BJ (cell line): ENCODE measurements at regions not wholly inside any gene's neighbourhood (a gene's known extent, or its start where the extent isn't known, plus 50 kb on each side); places are given as distances from the start of the nearest gene placed in this dataset. TPM values are rescaled to one million over a fixed set of nuclear protein-coding genes. Genes with fewer than 3 reads are reported as not detected.

Source experiments
- CTCF ChIA-PET: fragments of 350-600 bp; formaldehyde crosslinking; extraction: SDS; loops from one replicate; lab custom pipeline; 2021; ENCODE audit warnings: antibody characterized with exemption, inconsistent platforms; lab: Yijun Ruan, JAX
- POLR2A ChIA-PET: fragments of 300-600 bp; sonication (Branson Sonifier 250); formaldehyde crosslinking; extraction: SDS; loops from one replicate; lab custom pipeline; 2021; ENCODE audit warnings: antibody characterized with exemption; lab: Charles Lee
- DNase-seq: peaks from one replicate; pipeline ENCODE4 v3.0.0-alpha.2; 2011; ENCODE audit warnings: low read depth
- H3K27me3 ChIP-seq: 2 replicates; pipeline ENCODE4 v1.6.0; 2011; ENCODE audit warnings: low read length; ENCODE audit not compliant: control insufficient read depth, insufficient read depth
- H3K36me3 ChIP-seq: 2 replicates; pipeline ENCODE4 v1.5.1; 2011; ENCODE audit warnings: low read length; ENCODE audit not compliant: control insufficient read depth, insufficient read depth
- H3K4me3 ChIP-seq: 2 replicates; pipeline ENCODE4 v1.5.1; 2011; ENCODE audit warnings: low read depth, mild to moderate bottlenecking, control low read depth, low read length
- CTCF ChIP-seq: IDR thresholded peaks from 2 replicates; pipeline ENCODE4 v1.5.1; 2011; ENCODE audit warnings: low read depth, mild to moderate bottlenecking, control low read depth, inconsistent platforms, low read length, moderate library complexity; ENCODE audit not compliant: insufficient read depth
- small RNA-seq: library from RNA; depleted of rRNA; stranded (forward); fragments of <200 nt; gene quantifications from one replicate; pipeline ENCODE3, GENCODE V24; 2012; ENCODE audit warnings: low replicate concordance, low read depth; ENCODE audit not compliant: insufficient read length

- no peak for DNase-seq
- Histone ChIP-seq H3K27me3 (no peaks in the 10 kb centered on the region), H3K4me3 (no peak overlapping the region), H3K36me3 (no peaks in the 10 kb centered on the region)
- TF ChIP-seq CTCF = no peak
- ChIA-PET POLR2A (no interaction called here), CTCF (no interaction called here)
Measured at GRCh38 chr13:61477619-61478018, 62.0 kb upstream of the PCDH20 start.

DNA sequence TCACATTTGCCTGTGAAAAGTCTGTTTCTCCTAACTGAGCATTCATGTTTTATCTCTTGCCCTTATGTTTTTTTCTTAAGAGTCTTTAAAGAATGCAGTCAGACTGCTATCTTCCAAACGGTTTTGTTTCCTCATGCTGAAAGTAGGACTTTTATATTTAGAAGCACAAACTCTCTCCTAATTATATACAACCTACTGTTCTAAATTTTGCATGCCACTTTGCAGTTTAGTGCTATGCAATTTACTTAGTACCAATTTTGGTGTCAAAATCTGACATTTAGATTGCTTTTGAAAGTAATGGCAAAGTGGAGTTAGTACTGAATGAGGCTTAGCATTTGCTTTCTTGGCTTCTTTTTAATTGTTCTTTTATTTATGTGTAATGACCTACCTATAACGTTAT is 55.1 kb upstream of the PCDH20 start:
- Histone ChIP-seq H3K27me3 (no peaks in the 10 kb centered on the region), H3K4me3 (no peak overlapping the region), H3K36me3 (no peaks in the 10 kb centered on the region)
- TF ChIP-seq CTCF = no peak
- DNase-seq = no peak
- CTCF ChIA-PET = no interaction called here
- POLR2A ChIA-PET = no interaction called here

DNA sequence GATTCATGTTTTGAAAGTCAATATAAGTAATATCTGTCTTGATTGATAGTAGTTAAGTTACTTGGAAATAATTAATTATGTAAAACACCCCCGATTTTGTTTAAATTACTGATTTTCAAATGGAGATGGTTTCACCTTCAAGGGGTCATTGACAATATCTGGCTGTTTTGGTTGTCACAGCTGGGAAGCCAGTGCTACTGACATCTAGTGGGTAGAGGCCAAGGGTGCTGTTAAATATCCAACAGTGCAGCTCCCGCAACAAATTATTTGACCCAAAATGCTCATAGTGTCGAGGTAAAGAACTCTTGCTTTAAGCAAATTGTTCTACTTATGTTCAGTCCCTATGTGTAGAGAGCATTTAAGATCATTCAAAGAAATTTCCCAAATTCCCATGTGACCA is 50.6 kb upstream of the PCDH20 start:
- Histone ChIP-seq H3K4me3 (no peak overlapping the region), H3K27me3 (no peaks in the 10 kb centered on the region), H3K36me3 (no peaks in the 10 kb centered on the region)
- CTCF ChIA-PET = no interaction called here
- POLR2A ChIA-PET = no interaction called here
- no peak for TF ChIP-seq CTCF
- DNase-seq = no peak

Small RNA genes lying in the stretch of these regions (small RNA-seq; reads per million reads assigned to genes)
- gene AL353765.1 (not detected), gene AL356102.1 (not detected), gene MIR4704 (not detected), gene MIR548X2 (not detected), gene RNU6-81P (not detected)
